A549 (cell line): ENCODE measurements at regions not wholly inside any gene's neighbourhood (a gene's known extent, or its start where the extent isn't known, plus 50 kb on each side); places are given as distances from the start of the nearest gene placed in this dataset.

ENCODE experiments used
- ATAC-seq, 2 experiments: fragments of 200-7000 bp in 1 of 2; fragments of >200 bp in 1 of 2; cut with Nextera tagmentation in 1 of 2; cut with Tn5 transposase in 1 of 2; 3 replicates each; pipeline versions ENCODE4 v1.8.0 to v1.9.1; 2018 to 2020; ENCODE audit warnings: mild to moderate bottlenecking in 1 of 2, moderate library complexity in 1 of 2
- CTCF ChIA-PET: fragments of 300-600 bp; sonication (Branson Sonifier 250); formaldehyde crosslinking; extraction: SDS; loops from one replicate; lab custom pipeline; 2021; ENCODE audit warnings: antibody characterized with exemption, inconsistent platforms; lab: Yijun Ruan, JAX
- POLR2A ChIA-PET: fragments of 350-600 bp; formaldehyde crosslinking; extraction: SDS; loops from one replicate; lab custom pipeline; 2021; ENCODE audit warnings: antibody characterized with exemption, inconsistent platforms; lab: Yijun Ruan, JAX
- DNase-seq, 2 experiments: peaks; one replicate each; pipeline versions ENCODE4 v3.0.0 to v3.0.0-alpha.2; 2011 to 2016; ENCODE audit warnings: low read depth in 1 of 2, low spot score in 1 of 2
- FAIRE-seq: peaks from 2 replicates; lab custom pipeline; 2011; peaks lifted over from hg19 to GRCh38; lab: Jason Lieb, UNC
- H3K27ac ChIP-seq, 2 experiments: fragments of >200 bp; sonication (Bioruptor Twin); formaldehyde crosslinking; 3 replicates each; pipeline ENCODE4 v1.5.1; 2016 to 2017
- H3K4me1 ChIP-seq: fragments of >200 bp; sonication (Bioruptor Twin); formaldehyde crosslinking; 3 replicates; pipeline ENCODE4 v1.6.1; 2016
- H3K4me2 ChIP-seq: fragments of >200 bp; sonication (Bioruptor Twin); formaldehyde crosslinking; 3 replicates; pipeline ENCODE4 v1.6.1; 2016
- H3K4me3 ChIP-seq: fragments of >200 bp; sonication (Bioruptor Twin); formaldehyde crosslinking; 3 replicates; pipeline ENCODE4 v1.5.1; 2016
- H3K9me3 ChIP-seq: fragments of >200 bp; sonication (Bioruptor Twin); formaldehyde crosslinking; 3 replicates; pipeline ENCODE4 v1.6.1; 2016
- ATOH8 ChIP-seq: fragments of 250-450 bp; sonication (Bioruptor Pico); IDR thresholded peaks from 2 replicates; pipeline ENCODE4 v1.5.0; 2020; ENCODE audit warnings: low read depth, mild to moderate bottlenecking, moderate library complexity
- BCL3 ChIP-seq: fragments of >200 bp; sonication (Bioruptor Twin); formaldehyde crosslinking; IDR thresholded peaks from 3 replicates; pipeline ENCODE4 v1.6.1; 2016
- BHLHE40 ChIP-seq: IDR thresholded peaks from 2 replicates; pipeline ENCODE4 v1.6.1; 2012; ENCODE audit warnings: low read depth, low read length, inconsistent platforms
- CBX2 ChIP-seq: fragments of 200-600 bp; sonication (generic); IDR thresholded peaks from 2 replicates; pipeline ENCODE4 v1.6.1; 2016; ENCODE audit warnings: low read depth, mild to moderate bottlenecking, borderline replicate concordance
- CEBPB ChIP-seq, 2 experiments: fragments of >200 bp in 1 of 2; sonication (Bioruptor Twin) in 1 of 2; formaldehyde crosslinking in 1 of 2; IDR thresholded peaks; 2 replicates each; pipeline ENCODE4 v1.6.1; 2012 to 2016
- CHD2 ChIP-seq: fragments of 150-350 bp; IDR thresholded peaks from 2 replicates; pipeline ENCODE4 v1.6.1; 2014; ENCODE audit warnings: low read length; ENCODE audit not compliant: partially characterized antibody
- E2F6 ChIP-seq: IDR thresholded peaks from 2 replicates; pipeline ENCODE4 v1.6.1; 2012; ENCODE audit warnings: low read depth, borderline replicate concordance
- EP300 ChIP-seq, 2 experiments: fragments of >200 bp; sonication (Bioruptor Twin); formaldehyde crosslinking; IDR thresholded peaks; 2 replicates in 1 of 2; 3 replicates in 1 of 2; pipeline ENCODE4 v1.6.1; 2016 to 2017
- FOSB ChIP-seq: fragments of 250-450 bp; sonication (Bioruptor Pico); IDR thresholded peaks from 2 replicates; pipeline ENCODE4 v1.5.0; 2020; ENCODE audit warnings: mild to moderate bottlenecking, moderate library complexity
- FOSL2 ChIP-seq, 2 experiments: fragments of 450-650 bp in 1 of 2; fragments of >200 bp in 1 of 2; sonication (Bioruptor Twin) in 1 of 2; formaldehyde crosslinking; IDR thresholded peaks; 2 replicates each; pipeline versions ENCODE4 v1.5.0 to v1.6.1; 2016 to 2020; ENCODE audit warnings: mild to moderate bottlenecking in 1 of 2, moderate library complexity in 1 of 2
- GATA3 ChIP-seq: IDR thresholded peaks from 2 replicates; pipeline ENCODE4 v1.6.1; 2012; ENCODE audit warnings: borderline replicate concordance
- HEYL ChIP-seq: fragments of 250-450 bp; sonication (Bioruptor Pico); IDR thresholded peaks from 2 replicates; pipeline ENCODE4 v1.8.0; 2021; ENCODE audit warnings: mild to moderate bottlenecking, moderate library complexity
- HOXA7 ChIP-seq: fragments of 250-450 bp; sonication (Bioruptor Pico); IDR thresholded peaks from 2 replicates; pipeline ENCODE4 v1.5.0; 2020; ENCODE audit warnings: mild to moderate bottlenecking, moderate library complexity
- HOXB13 ChIP-seq: fragments of 250-450 bp; sonication (Bioruptor Pico); IDR thresholded peaks from 2 replicates; pipeline ENCODE4 v1.5.0; 2020; ENCODE audit warnings: low read depth, mild to moderate bottlenecking, moderate library complexity
- JUNB ChIP-seq: fragments of >200 bp; sonication (Bioruptor Twin); formaldehyde crosslinking; IDR thresholded peaks from 2 replicates; pipeline ENCODE4 v1.6.1; 2016
- KDM1A ChIP-seq: fragments of 200-600 bp; sonication (generic); IDR thresholded peaks from 2 replicates; pipeline ENCODE4 v1.6.1; 2016; ENCODE audit warnings: low read depth, mild to moderate bottlenecking
- KDM5A ChIP-seq: fragments of 200-600 bp; sonication (generic); IDR thresholded peaks from 2 replicates; pipeline ENCODE4 v1.6.1; 2016; ENCODE audit warnings: antibody characterized with exemption, mild to moderate bottlenecking
- MAX ChIP-seq: IDR thresholded peaks from 2 replicates; pipeline ENCODE4 v1.6.1; 2012
- SMC3 ChIP-seq: fragments of >200 bp; sonication (Bioruptor Twin); formaldehyde crosslinking; IDR thresholded peaks from 3 replicates; pipeline ENCODE4 v1.6.1; 2018; ENCODE audit warnings: inconsistent platforms
- TFCP2L1 ChIP-seq: fragments of 250-450 bp; sonication (Bioruptor Pico); IDR thresholded peaks from 2 replicates; pipeline ENCODE4 v1.5.0; 2021; ENCODE audit warnings: mild to moderate bottlenecking
- TP53 ChIP-seq: fragments of 250-450 bp; sonication (Bioruptor Pico); IDR thresholded peaks from 2 replicates; pipeline ENCODE4 v1.5.0; 2021; ENCODE audit warnings: mild to moderate bottlenecking, moderate library complexity
- USF2 ChIP-seq: fragments of 450-650 bp; IDR thresholded peaks from 2 replicates; pipeline ENCODE4 v1.6.1; 2014; ENCODE audit warnings: antibody characterized with exemption
- ZFP36 ChIP-seq: fragments of 450-650 bp; IDR thresholded peaks from 2 replicates; pipeline ENCODE4 v1.6.1; 2014; ENCODE audit warnings: borderline replicate concordance; ENCODE audit not compliant: partially characterized antibody
- WGBS: methylation state at CpG from one replicate; pipeline ENCODE4 v1.1.6; 2017; ENCODE audit errors: missing lambda C conversion rate; 5-methylcytosine and 5-hydroxymethylcytosine counted together

- no peak for TF ChIP-seq TP53 (CRISPR knock-in tag)
- TF ChIP-seq KDM1A: no peak
These were observed 385.9 kb downstream of the MIAT start (continued) for GRCh38 chr22:27043262-27043661.

- 25% methylated on average over 7 of the region's 7 CpGs for WGBS
- DNase-seq (peak; percentile 23 to 66), FAIRE-seq (no peak), ATAC-seq (peak; percentile 84 to 86)
- peak; percentile 86 for TF ChIP-seq MAX
- peak; percentile 68 for TF ChIP-seq JUNB
- TF ChIP-seq BCL3: no peak
- no peak for TF ChIP-seq FOSB (CRISPR knock-in tag)
- no peak for TF ChIP-seq HOXB13 (CRISPR knock-in tag)
- no peak for TF ChIP-seq E2F6
- TF ChIP-seq USF2: peak; percentile 36; the same call in 1 of the 2 replicates
- TF ChIP-seq HOXA7 (CRISPR knock-in tag): no peak
- TF ChIP-seq CEBPB (IDR thresholded peaks at IDR 0.05): 0 out of 4 replicates have a peak, but pooled peaks of 1 of the 2 experiments have one; percentile 36
- TF ChIP-seq GATA3: peak; percentile 59; the same call in 1 of the 2 replicates
- TF ChIP-seq CHD2: no peak
- peak; percentile 57; the same call in 1 of the 2 replicates for TF ChIP-seq FOSL2 (IDR thresholded peaks at IDR 0.05)
- peak; percentile 67 for TF ChIP-seq FOSL2 (CRISPR knock-in tag; IDR thresholded peaks at IDR 0.05)
- TF ChIP-seq KDM5A: no peak
- TF ChIP-seq EP300 (IDR thresholded peaks at IDR 0.05): peak; percentile 22 to 31; a peak in 2 of 5 replicates
- peak; percentile 27; the same call in 1 of the 3 replicates for TF ChIP-seq SMC3
- ChIA-PET CTCF (interaction anchor here (1.0 kb wide), 1 partner anchor 88 kb away, joined by 3 read pairs; no protein-coding TSS in a partner anchor), POLR2A (interaction anchor here (0.6 kb wide), 2 partner anchors 148 to 197 kb away, joined by 4 to 10 read pairs; no protein-coding TSS in a partner anchor)
- Histone ChIP-seq H3K27ac (peak overlapping the region; percentile 59 to 77; a peak in 5 of 6 replicates), H3K4me2 (peak overlapping the region; percentile 58), H3K9me3 (peaks cover 12% of the 10 kb centered on the region; the same call in 2 of the 3 replicates), H3K4me3 (no peak overlapping the region), H3K4me1 (peaks cover 22% of the 10 kb centered on the region)
These were observed 387.9 kb downstream of the MIAT start for GRCh38 chr22:27045103-27045947.

GRCh38 chr22:27046086-27046485 lies 388.7 kb downstream of the MIAT start:
- H3K4me2 ChIP-seq: peak overlapping the region; percentile 58; the same call in 2 of the 3 replicates
- ChIA-PET CTCF (no interaction called here), POLR2A (interaction anchor here (0.6 kb wide), 1 partner anchor 149 kb away, joined by 10 read pairs; no protein-coding TSS in a partner anchor)
- WGBS: 33% methylated on average over 1 of the region's 1 CpG
- peaks cover 22% of the 10 kb centered on the region for H3K4me1 ChIP-seq
- no peak for ATAC-seq
- H3K9me3 ChIP-seq: peaks cover 12% of the 10 kb centered on the region; the same call in 2 of the 3 replicates
- peak overlapping the region; percentile 59 to 77; a peak in 5 of 6 replicates for H3K27ac ChIP-seq
- FAIRE-seq: no peak
- no peak overlapping the region for H3K4me3 ChIP-seq
- TF ChIP-seq HEYL (CRISPR knock-in tag) (no peak), HOXB13 (CRISPR knock-in tag) (no peak), GATA3 (no peak), TFCP2L1 (CRISPR knock-in tag) (no peak), BHLHE40 (no peak), ZFP36 (no peak), KDM1A (no peak), ATOH8 (no peak), CBX2 (no peak)
- TF ChIP-seq, all 56 proteins: peak for 0
- no peak for DNase-seq
